Thoracic aorta (tissue), 2 donors: ENCODE measurements at regions not wholly inside any gene's neighbourhood (a gene's known extent, or its start where the extent isn't known, plus 50 kb on each side); places are given as distances from the start of the nearest gene placed in this dataset.

ENCODE experiments used
- ATAC-seq: fragments of 150-250 bp; one replicate; pipeline ENCODE4 v1.8.0; 2017; ENCODE audit warnings: low read depth; ENCODE audit not compliant: insufficient number of reproducible peaks, low FRiP score
- DNase-seq: peaks from one replicate; pipeline ENCODE4 v3.0.0-alpha.2; 2020; ENCODE audit warnings: low spot score
- H3K27ac ChIP-seq, 2 donors: fragments of 200-600 bp; sonication (generic); 1 replicate in 1 of 2; 2 replicates in 1 of 2; pipeline ENCODE4 v1.5.1; 2016; ENCODE audit warnings: mild to moderate bottlenecking in 2 of 2, moderate library complexity in 2 of 2
- H3K27me3 ChIP-seq: fragments of 200-600 bp; sonication (generic); replicated peaks from 2 replicates; pipeline ENCODE4 v1.6.0; 2016; ENCODE audit warnings: mild to moderate bottlenecking; ENCODE audit not compliant: insufficient read depth
- H3K36me3 ChIP-seq: fragments of 200-600 bp; sonication (generic); one replicate; pipeline ENCODE4 v1.5.1; 2016
- H3K4me1 ChIP-seq, 2 donors: fragments of 200-600 bp; sonication (generic); 1 replicate in 1 of 2; 2 replicates in 1 of 2; pipeline versions ENCODE4 v1.5.1 to v1.6.0; 2016; ENCODE audit warnings: low read depth in 2 of 2, mild to moderate bottlenecking in 1 of 2; ENCODE audit not compliant: control insufficient read depth in 1 of 2
- H3K4me3 ChIP-seq: fragments of 200-600 bp; sonication (generic); 2 replicates; pipeline ENCODE4 v1.5.1; 2016; ENCODE audit warnings: mild to moderate bottlenecking
- H3K9me3 ChIP-seq: fragments of 200-600 bp; sonication (generic); 2 replicates; pipeline ENCODE4 v1.5.1; 2016
- CTCF ChIP-seq: fragments of 200-600 bp; sonication (generic); IDR thresholded peaks from one replicate; pipeline ENCODE4 v1.5.1; 2019; ENCODE audit warnings: antibody characterized with exemption

- DNase-seq (no peak), ATAC-seq (no peak)
- Histone ChIP-seq H3K4me1 (peaks cover 1 to 5% of the 10 kb centered on the region in 2 donors), H3K9me3 (no peaks in the 10 kb centered on the region), H3K4me3 (no peak overlapping the region), H3K36me3 (no peaks in the 10 kb centered on the region), H3K27me3 (no peaks in the 10 kb centered on the region), H3K27ac (no peak overlapping the region)
- TF ChIP-seq CTCF = no peak
Observed at GRCh38 chr10:116006508-116006907, 266.5 kb downstream of the GFRA1 start.

- no peak for TF ChIP-seq CTCF
- ATAC-seq (no peak), DNase-seq (no peak)
- Histone ChIP-seq H3K27me3 (no peaks in the 10 kb centered on the region), H3K36me3 (no peaks in the 10 kb centered on the region), H3K9me3 (no peaks in the 10 kb centered on the region), H3K4me3 (no peak overlapping the region), H3K27ac (no peak overlapping the region), H3K4me1 (peaks cover 5 to 12% of the 10 kb centered on the region in 2 donors)
Observed at GRCh38 chr10:116005301-116005700, 267.7 kb downstream of the GFRA1 start.

GRCh38 chr10:116002735-116003134 is 270.3 kb downstream of the GFRA1 start:
- H3K4me3 ChIP-seq = no peak overlapping the region
- no peak for TF ChIP-seq CTCF
- H3K36me3 ChIP-seq = no peaks in the 10 kb centered on the region
- H3K4me1 ChIP-seq = peaks cover 5 to 12% of the 10 kb centered on the region in 2 donors
- no peak overlapping the region for H3K27ac ChIP-seq
- H3K9me3 ChIP-seq = no peaks in the 10 kb centered on the region
- no peak for DNase-seq
- no peaks in the 10 kb centered on the region for H3K27me3 ChIP-seq
- ATAC-seq = no peak

GRCh38 chr10:116001976-116002375 is 271.0 kb downstream of the GFRA1 start:
- no peak for TF ChIP-seq CTCF
- Histone ChIP-seq H3K9me3 (no peaks in the 10 kb centered on the region), H3K27ac (no peak overlapping the region), H3K4me1 (peaks cover 5 to 12% of the 10 kb centered on the region in 2 donors), H3K4me3 (no peak overlapping the region), H3K27me3 (no peaks in the 10 kb centered on the region), H3K36me3 (no peaks in the 10 kb centered on the region)
- ATAC-seq (no peak), DNase-seq (no peak)

- H3K9me3 ChIP-seq = no peaks in the 10 kb centered on the region
- no peaks in the 10 kb centered on the region for H3K36me3 ChIP-seq
- no peak for ATAC-seq
- H3K4me3 ChIP-seq = peak overlapping the region; percentile 38
- H3K27ac ChIP-seq = no peak overlapping the region
- no peak for TF ChIP-seq CTCF
- H3K27me3 ChIP-seq = no peaks in the 10 kb centered on the region
- no peak for DNase-seq
- H3K4me1 ChIP-seq = peaks cover 5 to 12% of the 10 kb centered on the region in 2 donors
Observed at GRCh38 chr10:116001262-116001857, 271.6 kb downstream of the GFRA1 start.
